ENCODE measurements at regions not wholly inside any gene's neighbourhood (a gene's known extent, or its start where the extent isn't known, plus 50 kb on each side); places are given as distances from the start of the nearest gene placed in this dataset.

DNA sequence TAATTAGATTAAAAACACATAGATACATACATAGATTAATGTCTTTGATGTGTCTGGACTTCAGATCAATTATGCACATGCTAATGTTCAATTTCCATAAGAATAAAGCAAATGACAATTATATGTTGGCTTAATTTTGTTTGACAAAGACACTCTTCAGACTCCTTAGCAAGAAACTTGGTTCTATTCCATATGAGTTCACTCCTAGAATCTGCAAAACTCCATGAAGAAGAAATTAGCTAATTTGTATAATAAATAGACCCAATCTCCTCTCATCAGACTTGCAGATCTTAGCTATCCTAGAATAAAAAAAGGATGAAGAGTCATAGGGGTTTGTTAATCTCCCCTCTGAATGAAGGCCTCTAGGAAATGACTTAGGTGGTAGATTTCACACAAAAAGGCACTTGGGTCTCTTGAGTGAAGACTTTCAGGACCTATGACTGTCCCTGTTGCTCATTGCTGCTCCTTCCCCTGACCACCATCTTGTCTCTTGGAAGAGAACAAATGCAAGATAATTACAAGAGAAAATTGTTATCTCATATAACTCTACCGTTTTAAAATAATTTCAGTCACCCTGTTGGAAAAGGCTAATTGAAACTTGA lies 302.2 kb downstream of the EFNB2 start:
- no TSS peak for BruUV-seq (replicated peaks)
- Histone ChIP-seq H3K9me3 (ENCODE audit: control insufficient read depth in 1 of 2, insufficient read depth in 1 of 2, low read depth in 1 of 2, low read length in 2 of 2) (no peaks in the 10 kb centered on the region), H3K27me3 (ENCODE audit: insufficient read depth, low read length) (no peaks in the 10 kb centered on the region), H3K4me2 (ENCODE audit: low read length) (no peak overlapping the region), H3K36me3 (ENCODE audit: control insufficient read depth in 1 of 2, insufficient read depth in 2 of 2, low read length in 2 of 2) (no peaks in the 10 kb centered on the region), H3K9me2 (ENCODE audit: insufficient read depth) (no peaks in the 10 kb centered on the region), H3K4me3 (replicated peaks in 1 of 2; ENCODE audit: low read depth in 1 of 2, low read length in 2 of 2) (no peak overlapping the region), H3K27ac (ENCODE audit: low read depth, low read length) (no peak overlapping the region), H4K20me1 (ENCODE audit: insufficient read depth) (no peaks in the 10 kb centered on the region), H2AFZ (ENCODE audit: low read depth, low read length, poor library complexity, severe bottlenecking) (no peak overlapping the region), H3K9ac (ENCODE audit: low read length) (no peak overlapping the region), H3K4me1 (ENCODE audit: control insufficient read depth in 1 of 2, insufficient read depth in 2 of 2, low read length in 2 of 2) (no peaks in the 10 kb centered on the region), H3K79me2 (ENCODE audit: insufficient read depth, low read length) (no peaks in the 10 kb centered on the region)
- TF ChIP-seq CBX3 (IDR thresholded peaks at IDR 0.05; ENCODE audit: low read depth) (no peak), FOSL1 (IDR thresholded peaks at IDR 0.05; ENCODE audit: low read depth) (no peak), YY1 (IDR thresholded peaks at IDR 0.05; ENCODE audit: extremely low read depth, insufficient replicate concordance, low read depth, low read length) (no peak), JUND (IDR thresholded peaks at IDR 0.05) (no peak), EZH2phosphoT487 (IDR thresholded peaks at IDR 0.05; ENCODE audit: borderline replicate concordance) (no peak), EZH2 (IDR thresholded peaks at IDR 0.05) (no peak), SIN3A (IDR thresholded peaks at IDR 0.05; ENCODE audit: low read depth) (no peak), ZBTB33 (IDR thresholded peaks at IDR 0.05; ENCODE audit: extremely low read depth, insufficient replicate concordance, low read length) (no peak), ATF3 (IDR thresholded peaks at IDR 0.05) (no peak), RAD21 (IDR thresholded peaks at IDR 0.05; ENCODE audit: low read depth) (no peak), POLR2AphosphoS5 (IDR thresholded peaks at IDR 0.05; ENCODE audit: low read depth, low read length) (no peak), ELF1 (IDR thresholded peaks at IDR 0.05; ENCODE audit: borderline replicate concordance, low read depth) (no peak)
- TF ChIP-seq, protein P1, sequence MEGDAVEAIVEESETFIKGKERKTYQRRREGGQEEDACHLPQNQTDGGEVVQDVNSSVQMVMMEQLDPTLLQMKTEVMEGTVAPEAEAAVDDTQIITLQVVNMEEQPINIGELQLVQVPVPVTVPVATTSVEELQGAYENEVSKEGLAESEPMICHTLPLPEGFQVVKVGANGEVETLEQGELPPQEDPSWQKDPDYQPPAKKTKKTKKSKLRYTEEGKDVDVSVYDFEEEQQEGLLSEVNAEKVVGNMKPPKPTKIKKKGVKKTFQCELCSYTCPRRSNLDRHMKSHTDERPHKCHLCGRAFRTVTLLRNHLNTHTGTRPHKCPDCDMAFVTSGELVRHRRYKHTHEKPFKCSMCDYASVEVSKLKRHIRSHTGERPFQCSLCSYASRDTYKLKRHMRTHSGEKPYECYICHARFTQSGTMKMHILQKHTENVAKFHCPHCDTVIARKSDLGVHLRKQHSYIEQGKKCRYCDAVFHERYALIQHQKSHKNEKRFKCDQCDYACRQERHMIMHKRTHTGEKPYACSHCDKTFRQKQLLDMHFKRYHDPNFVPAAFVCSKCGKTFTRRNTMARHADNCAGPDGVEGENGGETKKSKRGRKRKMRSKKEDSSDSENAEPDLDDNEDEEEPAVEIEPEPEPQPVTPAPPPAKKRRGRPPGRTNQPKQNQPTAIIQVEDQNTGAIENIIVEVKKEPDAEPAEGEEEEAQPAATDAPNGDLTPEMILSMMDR (IDR thresholded peaks at IDR 0.05 in 2 of 3, conservative IDR thresholded peaks at IDR 0.05 in 1 of 3; ENCODE audit: borderline replicate concordance in 1 of 3, insufficient read depth in 1 of 3, low read depth in 2 of 3, low read length in 2 of 3): no peak
- TF ChIP-seq, protein P2, sequence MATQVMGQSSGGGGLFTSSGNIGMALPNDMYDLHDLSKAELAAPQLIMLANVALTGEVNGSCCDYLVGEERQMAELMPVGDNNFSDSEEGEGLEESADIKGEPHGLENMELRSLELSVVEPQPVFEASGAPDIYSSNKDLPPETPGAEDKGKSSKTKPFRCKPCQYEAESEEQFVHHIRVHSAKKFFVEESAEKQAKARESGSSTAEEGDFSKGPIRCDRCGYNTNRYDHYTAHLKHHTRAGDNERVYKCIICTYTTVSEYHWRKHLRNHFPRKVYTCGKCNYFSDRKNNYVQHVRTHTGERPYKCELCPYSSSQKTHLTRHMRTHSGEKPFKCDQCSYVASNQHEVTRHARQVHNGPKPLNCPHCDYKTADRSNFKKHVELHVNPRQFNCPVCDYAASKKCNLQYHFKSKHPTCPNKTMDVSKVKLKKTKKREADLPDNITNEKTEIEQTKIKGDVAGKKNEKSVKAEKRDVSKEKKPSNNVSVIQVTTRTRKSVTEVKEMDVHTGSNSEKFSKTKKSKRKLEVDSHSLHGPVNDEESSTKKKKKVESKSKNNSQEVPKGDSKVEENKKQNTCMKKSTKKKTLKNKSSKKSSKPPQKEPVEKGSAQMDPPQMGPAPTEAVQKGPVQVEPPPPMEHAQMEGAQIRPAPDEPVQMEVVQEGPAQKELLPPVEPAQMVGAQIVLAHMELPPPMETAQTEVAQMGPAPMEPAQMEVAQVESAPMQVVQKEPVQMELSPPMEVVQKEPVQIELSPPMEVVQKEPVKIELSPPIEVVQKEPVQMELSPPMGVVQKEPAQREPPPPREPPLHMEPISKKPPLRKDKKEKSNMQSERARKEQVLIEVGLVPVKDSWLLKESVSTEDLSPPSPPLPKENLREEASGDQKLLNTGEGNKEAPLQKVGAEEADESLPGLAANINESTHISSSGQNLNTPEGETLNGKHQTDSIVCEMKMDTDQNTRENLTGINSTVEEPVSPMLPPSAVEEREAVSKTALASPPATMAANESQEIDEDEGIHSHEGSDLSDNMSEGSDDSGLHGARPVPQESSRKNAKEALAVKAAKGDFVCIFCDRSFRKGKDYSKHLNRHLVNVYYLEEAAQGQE (IDR thresholded peaks at IDR 0.05; ENCODE audit: low read depth): no peak
- DNase-seq (ENCODE audit: low read depth, low spot score): no peak
- ATAC-seq: no peak
- CTCF ChIA-PET: no interaction called here
- POLR2A ChIA-PET: no interaction called here
- RAD21 ChIA-PET (ENCODE audit: low non-redundant PET in 1 of 2, low total read pairs in 2 of 2, uncharacterized antibody in 2 of 2, unreplicated experiment in 2 of 2): no interaction called here
- intact Hi-C loops (cut with micrococcal nuclease): no loop called here

All from HCT116 (cell line).